Cardiac fibroblast (primary cell): ENCODE measurements at regions not wholly inside any gene's neighbourhood (a gene's known extent, or its start where the extent isn't known, plus 50 kb on each side); places are given as distances from the start of the nearest gene placed in this dataset.

ENCODE experiments used
- DNase-seq, 2 donors: peaks; one replicate each; pipeline versions ENCODE4 v3.0.0 to v3.0.0-alpha.2; 2010; ENCODE audit warnings: low read depth in 2 of 2
- H3K4me3 ChIP-seq, 2 donors: replicated peaks in 1 of 2; 1 replicate in 1 of 2; 2 replicates in 1 of 2; pipeline ENCODE4 v1.5.1; 2011; ENCODE audit warnings: low read depth in 2 of 2, low read length in 2 of 2, mild to moderate bottlenecking in 2 of 2, moderate library complexity in 1 of 2
- TF ChIP-seq, protein P1 (sequence below): IDR thresholded peaks from one replicate; pipeline ENCODE4 v1.5.1; 2011; ENCODE audit warnings: low read depth, mild to moderate bottlenecking, low read length, inconsistent platforms

DNA sequence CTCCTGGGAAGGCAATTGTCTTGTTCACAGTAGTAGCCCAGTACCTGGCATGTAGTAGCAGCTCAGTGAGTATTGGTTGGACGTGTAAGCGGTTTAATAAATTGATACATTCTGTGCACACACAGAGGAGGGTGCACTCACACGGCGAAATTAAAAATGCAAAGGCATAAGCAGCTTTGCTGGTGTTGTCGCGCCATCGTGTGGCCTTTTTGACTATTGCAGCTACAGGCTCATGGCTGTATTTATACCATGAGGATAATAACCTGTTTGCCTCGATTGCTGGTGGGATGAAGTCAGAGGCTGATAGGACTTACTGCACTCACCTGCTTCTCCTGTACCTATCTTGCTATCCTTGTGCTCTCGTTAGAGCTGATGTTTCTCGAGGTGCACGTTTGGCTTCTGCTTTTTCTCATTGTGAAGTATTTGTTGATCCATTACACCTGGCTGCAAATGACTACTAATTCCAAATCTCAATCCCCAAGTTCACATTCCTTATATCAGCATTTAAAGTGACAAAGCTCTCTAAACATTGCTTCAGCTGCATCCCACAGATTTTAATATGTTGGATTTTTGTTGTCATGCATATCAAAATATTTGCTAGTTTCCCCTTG lies 61.5 kb downstream of the TBXT start:
- DNase-seq, result peak; percentile 77 to 78
- H3K4me3 ChIP-seq, result no peak overlapping the region
- TF ChIP-seq, protein P1, sequence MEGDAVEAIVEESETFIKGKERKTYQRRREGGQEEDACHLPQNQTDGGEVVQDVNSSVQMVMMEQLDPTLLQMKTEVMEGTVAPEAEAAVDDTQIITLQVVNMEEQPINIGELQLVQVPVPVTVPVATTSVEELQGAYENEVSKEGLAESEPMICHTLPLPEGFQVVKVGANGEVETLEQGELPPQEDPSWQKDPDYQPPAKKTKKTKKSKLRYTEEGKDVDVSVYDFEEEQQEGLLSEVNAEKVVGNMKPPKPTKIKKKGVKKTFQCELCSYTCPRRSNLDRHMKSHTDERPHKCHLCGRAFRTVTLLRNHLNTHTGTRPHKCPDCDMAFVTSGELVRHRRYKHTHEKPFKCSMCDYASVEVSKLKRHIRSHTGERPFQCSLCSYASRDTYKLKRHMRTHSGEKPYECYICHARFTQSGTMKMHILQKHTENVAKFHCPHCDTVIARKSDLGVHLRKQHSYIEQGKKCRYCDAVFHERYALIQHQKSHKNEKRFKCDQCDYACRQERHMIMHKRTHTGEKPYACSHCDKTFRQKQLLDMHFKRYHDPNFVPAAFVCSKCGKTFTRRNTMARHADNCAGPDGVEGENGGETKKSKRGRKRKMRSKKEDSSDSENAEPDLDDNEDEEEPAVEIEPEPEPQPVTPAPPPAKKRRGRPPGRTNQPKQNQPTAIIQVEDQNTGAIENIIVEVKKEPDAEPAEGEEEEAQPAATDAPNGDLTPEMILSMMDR, result peak; percentile 89

DNA sequence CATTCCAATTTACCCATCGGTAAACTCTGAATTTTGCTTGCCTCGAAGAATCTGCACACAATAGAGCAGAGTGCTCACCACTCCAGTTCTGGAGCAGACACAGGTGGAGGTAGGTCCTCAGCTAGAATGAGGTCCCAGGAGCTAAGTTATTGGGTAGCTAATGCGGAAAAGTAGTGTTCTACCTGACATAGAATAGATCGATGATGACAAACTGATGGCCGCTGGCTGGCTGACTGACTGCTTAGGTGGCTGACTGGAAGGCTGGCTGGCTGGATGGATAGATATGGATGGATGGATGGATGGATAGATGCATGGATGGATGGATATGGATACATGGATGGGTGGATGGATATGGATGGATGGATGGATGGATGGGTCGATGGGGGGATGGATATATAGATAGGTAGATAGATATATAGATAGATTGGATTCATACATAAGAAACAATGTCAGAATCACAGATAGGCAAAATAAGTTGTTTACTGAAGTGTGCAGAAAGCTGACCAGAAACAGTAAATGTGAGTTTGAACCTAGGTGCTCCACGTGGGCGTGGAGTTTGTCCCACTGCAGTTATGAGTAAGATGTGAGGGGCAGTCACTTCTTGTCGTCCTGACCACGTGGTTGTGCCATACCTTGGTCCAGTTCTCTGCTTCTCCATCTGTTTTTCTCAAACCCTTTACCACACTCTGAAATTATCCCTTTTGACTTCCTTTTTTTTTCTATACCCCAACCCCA lies 62.1 kb downstream of the TBXT start:
- no peak for DNase-seq
- TF ChIP-seq, protein P1, result no peak
- no peak overlapping the region for H3K4me3 ChIP-seq

DNA sequence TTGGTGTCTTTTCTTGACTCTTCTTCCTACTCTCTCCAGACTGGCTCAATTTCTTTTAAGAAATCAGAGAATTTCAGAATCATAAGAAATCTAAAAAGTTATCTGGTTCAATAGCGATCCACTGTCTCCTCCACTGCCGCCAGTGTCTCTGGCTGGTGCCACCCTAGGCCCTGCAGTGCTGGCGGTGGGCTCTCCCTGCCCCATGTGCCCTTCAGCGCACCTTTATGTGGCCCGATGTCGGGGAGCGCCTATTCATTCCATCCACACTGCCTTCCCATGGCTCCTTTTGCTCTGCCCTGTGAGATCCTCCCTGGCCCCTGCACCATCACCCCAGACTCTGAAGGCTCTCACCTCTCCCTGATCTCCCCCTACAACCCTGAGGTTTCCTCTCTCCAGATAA lies 62.8 kb downstream of the TBXT start:
- no peak for DNase-seq
- no peak overlapping the region for H3K4me3 ChIP-seq
- TF ChIP-seq, protein P1, result no peak

DNA sequence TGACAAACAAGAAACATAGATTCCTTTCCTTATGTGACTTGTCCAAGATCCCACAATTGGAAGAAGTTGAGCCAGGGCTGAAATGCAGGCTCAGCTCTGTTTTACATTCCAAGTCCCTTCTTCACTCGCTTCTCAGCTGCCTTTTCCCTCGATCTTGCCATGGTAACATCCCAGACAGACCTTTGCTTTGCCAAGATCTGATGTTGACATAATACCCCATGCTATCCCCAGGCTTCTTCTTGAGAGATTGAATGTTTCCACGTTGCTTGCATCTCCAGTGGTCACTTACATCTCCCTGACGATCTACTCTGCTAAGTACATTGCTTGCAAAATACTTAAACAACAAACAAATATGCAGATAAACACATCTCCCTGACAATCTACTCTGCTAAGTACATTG lies 63.5 kb downstream of the TBXT start:
- TF ChIP-seq, protein P1, result no peak
- peak; percentile 11 to 42 for DNase-seq
- no peak overlapping the region for H3K4me3 ChIP-seq

DNA sequence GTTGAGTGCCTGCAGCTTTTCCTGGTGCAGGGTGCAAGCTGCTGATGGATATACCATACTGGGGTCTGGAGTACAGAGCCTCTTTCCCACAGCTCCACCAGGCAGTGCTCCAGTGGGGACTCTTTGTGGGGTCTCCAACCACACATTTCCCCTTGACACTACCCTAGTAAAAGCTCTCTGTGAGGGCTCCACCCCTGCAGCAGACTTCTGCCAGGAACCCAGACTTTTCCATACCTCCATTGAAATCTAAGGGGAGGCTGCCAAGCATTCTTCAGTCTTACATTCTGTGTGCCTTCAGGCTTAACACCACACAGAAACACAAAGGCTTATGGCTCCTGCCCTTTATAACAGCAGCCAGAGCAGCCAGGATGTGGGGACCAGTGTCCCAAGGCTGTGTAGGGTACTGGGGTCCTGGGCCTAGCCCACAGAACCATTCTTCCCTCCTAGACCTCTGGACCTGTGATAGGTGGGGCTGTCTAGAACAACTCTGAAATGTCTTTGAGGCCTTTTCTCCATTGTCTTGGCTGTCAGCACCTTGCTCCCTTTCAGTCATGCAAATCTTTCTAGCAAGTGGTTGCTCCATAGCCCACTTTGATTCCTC lies 65.7 kb downstream of the TBXT start:
- no peak for DNase-seq
- H3K4me3 ChIP-seq, result no peak overlapping the region
- TF ChIP-seq, protein P1, result no peak

DNA sequence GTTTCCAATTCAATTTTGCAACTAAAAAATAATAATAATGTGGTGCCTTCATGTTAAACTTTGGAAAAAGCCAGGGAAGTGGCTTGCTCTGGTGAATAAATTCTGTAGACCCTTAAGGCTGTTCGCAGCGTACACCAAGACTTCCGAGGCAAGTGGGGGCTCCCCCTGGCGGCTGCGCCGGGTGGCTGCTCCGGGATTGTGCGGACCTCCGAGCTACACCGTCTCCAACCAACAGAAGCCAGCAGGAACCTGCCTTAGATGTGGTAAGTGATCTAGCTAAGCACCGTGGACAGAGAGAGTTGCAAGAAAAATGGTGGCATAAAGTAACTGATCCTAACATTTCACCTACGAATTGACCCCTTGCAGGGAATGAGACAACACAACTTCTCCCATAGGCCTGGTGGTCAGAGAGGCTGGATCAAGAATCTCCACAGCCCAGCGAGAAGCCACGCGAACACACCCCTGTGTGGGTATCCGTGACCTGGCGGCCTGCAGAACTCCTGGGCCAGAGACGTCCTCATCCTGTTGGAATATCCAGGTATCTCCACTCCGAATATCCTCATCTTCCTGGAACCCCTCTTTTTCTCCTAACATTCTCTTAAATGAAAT lies 69.6 kb downstream of the TBXT start:
- TF ChIP-seq, protein P1, result peak; percentile 99
- DNase-seq, result peak; percentile 81 to 87
- peak overlapping the region in 1 of 2 donors; percentile 22 for H3K4me3 ChIP-seq
